AG04449 (cell line): ENCODE measurements at regions not wholly inside any gene's neighbourhood (a gene's known extent, or its start where the extent isn't known, plus 50 kb on each side); places are given as distances from the start of the nearest gene placed in this dataset.

ENCODE experiments used
- CTCF ChIA-PET: fragments of 350-600 bp; formaldehyde crosslinking; extraction: SDS; loops from one replicate; lab custom pipeline; 2021; ENCODE audit warnings: antibody characterized with exemption; lab: Yijun Ruan, JAX
- POLR2A ChIA-PET: fragments of 400-600, 350-600 bp; formaldehyde crosslinking; extraction: SDS; loops from one replicate; lab custom pipeline; 2020; ENCODE audit warnings: antibody characterized with exemption, inconsistent platforms; lab: Yijun Ruan, JAX
- DNase-seq: peaks from one replicate; pipeline ENCODE4 v3.0.0-alpha.2; 2010; ENCODE audit warnings: low read depth, low spot score
- H3K4me3 ChIP-seq: 2 replicates; pipeline ENCODE4 v1.5.1; 2011; ENCODE audit warnings: low read depth, mild to moderate bottlenecking, control low read depth, low read length
- TF ChIP-seq, protein P1 (sequence below): IDR thresholded peaks from one replicate; pipeline ENCODE4 v1.5.1; 2011; ENCODE audit warnings: mild to moderate bottlenecking, moderate library complexity, low read length, control low read depth, inconsistent platforms; ENCODE audit not compliant: insufficient read depth; ENCODE audit errors: missing control alignments

DNA sequence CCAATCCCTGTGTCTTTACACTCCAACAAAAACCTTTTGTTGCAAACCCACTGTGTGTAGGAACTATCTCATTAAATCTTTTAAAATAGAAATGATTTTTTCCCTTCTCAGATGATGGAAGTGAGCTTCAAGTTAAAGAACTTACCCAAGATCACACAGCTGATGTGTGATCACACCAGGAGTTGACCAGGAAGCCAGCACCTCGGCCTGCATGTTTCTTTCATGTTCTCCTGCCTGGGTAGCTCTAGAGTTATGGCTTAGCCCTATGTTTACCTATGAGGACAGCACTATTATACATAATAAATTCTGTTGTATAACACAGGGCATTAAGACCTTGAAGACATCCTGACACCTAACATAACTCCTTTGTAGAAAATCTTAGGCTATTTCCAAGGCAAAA is 132.1 kb upstream of the KLHL25 start:
- no peak for DNase-seq

DNA sequence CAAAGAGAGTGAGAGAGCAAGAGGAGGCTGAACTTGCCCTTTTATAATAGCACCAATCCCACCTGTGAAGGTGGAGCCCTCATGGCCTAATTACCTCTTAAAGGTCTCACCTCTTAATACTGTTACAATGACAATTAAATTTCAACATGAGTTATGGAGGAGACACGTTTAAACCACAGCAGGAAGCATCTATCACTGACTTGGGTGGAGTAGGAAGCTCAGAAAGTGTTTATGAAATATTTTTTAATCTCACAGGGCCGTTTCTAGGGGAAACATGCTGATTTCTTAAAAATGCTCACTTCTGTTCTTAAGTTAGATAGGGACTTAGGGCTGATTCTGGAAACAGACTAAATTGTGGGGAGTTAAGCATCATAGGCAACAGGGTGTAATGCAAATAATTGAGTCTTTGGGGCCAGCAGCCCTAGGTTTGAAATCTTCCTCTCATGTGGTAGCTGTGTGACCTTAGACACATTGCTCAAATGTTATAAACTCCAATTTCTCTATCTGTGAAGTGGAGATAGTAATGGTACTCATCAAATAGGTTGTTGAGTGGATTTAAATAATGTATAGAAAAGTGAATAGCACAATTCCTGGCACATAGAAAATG is 133.3 kb upstream of the KLHL25 start:
- TF ChIP-seq, protein P1, sequence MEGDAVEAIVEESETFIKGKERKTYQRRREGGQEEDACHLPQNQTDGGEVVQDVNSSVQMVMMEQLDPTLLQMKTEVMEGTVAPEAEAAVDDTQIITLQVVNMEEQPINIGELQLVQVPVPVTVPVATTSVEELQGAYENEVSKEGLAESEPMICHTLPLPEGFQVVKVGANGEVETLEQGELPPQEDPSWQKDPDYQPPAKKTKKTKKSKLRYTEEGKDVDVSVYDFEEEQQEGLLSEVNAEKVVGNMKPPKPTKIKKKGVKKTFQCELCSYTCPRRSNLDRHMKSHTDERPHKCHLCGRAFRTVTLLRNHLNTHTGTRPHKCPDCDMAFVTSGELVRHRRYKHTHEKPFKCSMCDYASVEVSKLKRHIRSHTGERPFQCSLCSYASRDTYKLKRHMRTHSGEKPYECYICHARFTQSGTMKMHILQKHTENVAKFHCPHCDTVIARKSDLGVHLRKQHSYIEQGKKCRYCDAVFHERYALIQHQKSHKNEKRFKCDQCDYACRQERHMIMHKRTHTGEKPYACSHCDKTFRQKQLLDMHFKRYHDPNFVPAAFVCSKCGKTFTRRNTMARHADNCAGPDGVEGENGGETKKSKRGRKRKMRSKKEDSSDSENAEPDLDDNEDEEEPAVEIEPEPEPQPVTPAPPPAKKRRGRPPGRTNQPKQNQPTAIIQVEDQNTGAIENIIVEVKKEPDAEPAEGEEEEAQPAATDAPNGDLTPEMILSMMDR: no peak
- no peak overlapping the region for H3K4me3 ChIP-seq
- no peak for DNase-seq
- ChIA-PET POLR2A (no interaction called here), CTCF (no interaction called here)

More for the DNA sequence above, 132.1 kb upstream of the KLHL25 start:
- CTCF ChIA-PET: no interaction called here
- TF ChIP-seq, protein P1: no peak
- POLR2A ChIA-PET: no interaction called here
- H3K4me3 ChIP-seq: no peak overlapping the region

DNA sequence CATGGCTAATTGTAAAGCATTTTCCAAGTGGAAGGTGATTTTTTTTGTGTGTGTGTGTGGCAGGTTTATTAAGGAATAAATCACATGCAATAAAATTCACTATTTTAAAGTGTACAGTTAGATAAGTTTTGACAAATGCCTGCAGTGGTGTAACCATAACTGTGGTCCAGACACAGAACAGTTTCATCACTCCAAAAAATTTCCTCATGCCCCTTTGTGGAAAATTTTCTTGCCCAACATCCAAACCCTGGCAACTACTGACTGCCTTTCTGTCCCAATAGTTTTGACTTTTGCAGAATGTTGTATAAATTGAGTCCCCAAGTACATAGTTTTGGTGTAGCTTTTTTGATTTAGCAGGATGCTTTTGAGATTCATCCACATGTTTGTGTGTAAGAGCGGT is 135.1 kb upstream of the KLHL25 start:
- POLR2A ChIA-PET: no interaction called here
- no peak for DNase-seq
- CTCF ChIA-PET: no interaction called here
- no peak overlapping the region for H3K4me3 ChIP-seq
- TF ChIP-seq, protein P1: no peak

DNA sequence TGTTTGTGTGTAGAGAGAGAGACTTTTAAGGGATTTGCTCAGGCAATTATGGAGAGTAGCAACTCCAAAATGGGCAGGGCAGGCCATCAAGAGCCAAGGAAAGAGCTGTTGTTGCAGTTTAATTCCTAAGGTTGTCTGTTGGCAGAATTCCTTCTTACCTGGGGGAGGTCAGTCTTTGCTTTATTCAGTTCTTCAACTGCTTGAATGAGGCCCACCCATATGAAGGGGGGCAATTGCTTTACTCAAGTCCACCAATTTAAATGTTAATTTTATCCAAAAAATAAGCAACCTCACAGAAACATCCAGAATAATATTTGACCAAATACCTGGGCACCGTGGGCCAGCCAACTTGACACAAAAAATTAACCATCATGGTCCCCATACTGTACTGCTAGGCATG is 137.7 kb upstream of the KLHL25 start:
- H3K4me3 ChIP-seq: no peak overlapping the region
- ChIA-PET POLR2A (no interaction called here), CTCF (no interaction called here)
- TF ChIP-seq, protein P1: no peak
- no peak for DNase-seq

DNA sequence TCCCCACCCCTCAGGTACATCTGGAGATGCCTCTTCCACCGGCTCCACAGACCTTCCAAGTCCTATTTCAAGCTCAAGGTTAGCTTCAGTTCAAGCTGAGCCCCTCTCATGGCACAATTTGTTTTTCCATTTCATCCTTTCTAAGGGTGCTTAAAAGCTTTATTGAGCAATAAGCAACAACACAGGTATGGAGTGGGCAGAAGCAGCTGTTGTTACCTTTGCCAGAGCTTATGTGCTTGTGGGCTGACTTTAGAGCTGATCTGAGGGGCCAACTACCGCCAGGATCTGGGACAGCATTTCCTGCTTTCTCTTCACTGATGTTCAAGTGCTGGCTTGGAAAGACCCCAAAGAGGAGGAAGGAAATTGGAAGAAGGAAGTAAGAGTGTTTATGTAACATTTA is 140.0 kb upstream of the KLHL25 start:
- POLR2A ChIA-PET: no interaction called here
- no peak for DNase-seq
- CTCF ChIA-PET: no interaction called here

DNA sequence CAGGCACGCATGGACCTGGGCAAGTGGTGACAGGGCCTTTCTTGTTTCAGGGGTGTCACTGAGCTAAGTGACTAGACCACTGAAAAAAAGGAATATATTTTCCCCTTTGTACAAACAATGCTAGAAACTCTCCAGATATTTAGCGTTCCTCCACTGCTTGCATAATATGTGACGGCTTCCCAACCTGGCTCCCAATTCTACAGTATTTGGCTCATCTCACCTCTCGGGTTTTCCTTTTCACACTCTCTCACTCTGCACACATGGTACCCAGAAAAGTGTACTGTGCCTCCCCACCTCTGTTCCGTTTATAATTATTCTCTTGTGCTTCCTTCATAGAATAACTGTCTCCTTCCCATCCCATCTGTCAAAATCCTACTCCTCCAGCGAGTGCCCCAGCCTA is 140.5 kb upstream of the KLHL25 start:
- no peak for DNase-seq
- CTCF ChIA-PET: no interaction called here
- H3K4me3 ChIP-seq: no peak overlapping the region
- TF ChIP-seq, protein P1: no peak
- POLR2A ChIA-PET: no interaction called here

More for the DNA sequence above, 140.0 kb upstream of the KLHL25 start:
- no peak overlapping the region for H3K4me3 ChIP-seq
- TF ChIP-seq, protein P1: no peak
